DMS53 (cell line): ENCODE measurements at regions not wholly inside any gene's neighbourhood (a gene's known extent, or its start where the extent isn't known, plus 50 kb on each side); places are given as distances from the start of the nearest gene placed in this dataset.
A peak's percentile ranks its signal among the peaks of the same experiment; 100 is the strongest.
"Not testable (repeated sequence)": the region's sequence is repeated elsewhere in the genome, so short reads cannot be mapped to it uniquely, and the experiment has no call there.

Experiments used
- DNase-seq: peaks from one replicate; lab custom pipeline; 2025; lab: John Stamatoyannopoulos, UW

GRCh38 chr4:167943872-167944505 lies 148.3 kb upstream of the ANXA10 start:
- no peak for DNase-seq

DNA sequence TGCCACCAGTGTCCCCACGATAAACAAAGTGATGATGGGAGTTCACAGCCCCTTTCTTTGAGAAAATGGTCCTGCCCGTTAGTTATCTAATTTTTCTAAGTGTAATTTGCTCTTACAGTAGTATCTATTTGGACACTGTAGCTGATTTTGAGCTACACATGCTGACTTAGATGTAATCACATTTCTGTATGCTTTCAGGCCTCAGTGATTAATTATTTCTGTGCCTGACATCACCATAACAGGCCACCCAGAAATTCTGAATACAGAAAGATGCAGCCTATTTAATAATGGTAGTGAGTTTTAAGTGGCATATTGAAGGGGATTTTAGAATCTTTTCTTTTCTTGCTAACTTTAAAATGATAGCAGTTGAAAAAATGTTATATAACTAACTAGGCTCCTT lies 147.6 kb upstream of the ANXA10 start:
- no peak for DNase-seq

DNA sequence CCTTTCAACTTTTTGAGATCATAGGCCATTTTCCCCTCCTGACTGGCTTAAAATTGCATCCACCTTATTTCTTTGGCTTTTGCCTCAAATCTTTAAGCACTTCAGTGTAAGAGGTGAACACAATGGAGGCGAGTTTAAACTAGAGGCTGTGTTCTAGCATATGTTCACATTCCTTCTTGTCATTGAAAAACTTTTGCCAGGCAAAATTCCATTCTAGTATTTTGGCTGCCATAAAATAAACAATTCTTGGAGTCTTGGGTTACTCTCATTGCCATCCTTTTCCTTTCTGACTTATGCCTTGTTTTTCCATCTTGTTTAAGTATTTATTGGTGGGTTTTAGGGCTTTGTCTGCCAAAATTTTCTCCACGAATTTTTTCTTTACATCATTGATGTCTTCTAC lies 137.3 kb upstream of the ANXA10 start:
- DNase-seq, result no peak

DNA sequence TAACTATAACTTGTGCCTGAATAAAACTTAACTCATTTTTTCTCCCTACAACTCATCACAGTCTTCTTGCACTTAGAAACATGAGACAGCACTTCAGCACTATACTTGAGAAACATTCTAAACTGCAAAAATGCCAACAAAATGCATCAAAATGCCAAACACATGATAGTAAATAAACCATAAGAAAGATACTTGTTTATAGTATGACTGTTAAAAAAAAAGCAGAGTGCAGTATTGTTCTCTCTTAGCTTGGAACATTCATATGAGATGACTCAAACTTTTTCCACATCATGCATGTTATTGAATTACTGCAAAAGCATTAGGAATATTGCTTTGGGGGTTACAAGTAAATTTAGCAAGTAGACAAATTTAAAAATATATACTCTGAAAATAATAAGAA lies 135.7 kb upstream of the ANXA10 start:
- no peak for DNase-seq

GRCh38 chr4:167964766-167965373 lies 127.5 kb upstream of the ANXA10 start:
- DNase-seq, result no peak

GRCh38 chr4:167966143-167966542 lies 126.2 kb upstream of the ANXA10 start:
- DNase-seq, result no peak

GRCh38 chr4:167973513-167973912 lies 118.8 kb upstream of the ANXA10 start:
- no peak for DNase-seq

GRCh38 chr4:167985565-167985964 lies 106.8 kb upstream of the ANXA10 start:
- no peak for DNase-seq

- no peak for DNase-seq
These were observed 106.3 kb upstream of the ANXA10 start for GRCh38 chr4:167986044-167986443.

- no peak for DNase-seq
These were observed 105.1 kb upstream of the ANXA10 start for GRCh38 chr4:167987285-167987684.

DNA sequence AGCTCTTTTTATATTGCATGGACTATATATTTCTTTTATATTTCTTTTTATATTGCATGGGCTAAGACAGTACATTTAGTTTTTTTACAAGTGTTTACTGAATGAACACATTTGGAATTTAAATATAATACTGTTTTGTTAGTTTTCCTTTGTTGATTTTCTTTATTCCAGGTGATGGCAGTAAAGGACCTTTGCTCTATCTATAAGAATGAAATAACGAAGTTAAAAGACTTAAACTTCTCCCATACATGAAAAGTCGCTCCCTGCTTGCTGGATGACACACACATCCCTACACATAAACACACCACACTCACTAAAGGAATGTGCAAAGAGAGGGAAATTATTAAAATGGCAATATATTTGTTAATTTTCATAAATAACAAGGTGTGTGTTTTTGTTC lies 102.5 kb upstream of the ANXA10 start:
- DNase-seq, result no peak

DNA sequence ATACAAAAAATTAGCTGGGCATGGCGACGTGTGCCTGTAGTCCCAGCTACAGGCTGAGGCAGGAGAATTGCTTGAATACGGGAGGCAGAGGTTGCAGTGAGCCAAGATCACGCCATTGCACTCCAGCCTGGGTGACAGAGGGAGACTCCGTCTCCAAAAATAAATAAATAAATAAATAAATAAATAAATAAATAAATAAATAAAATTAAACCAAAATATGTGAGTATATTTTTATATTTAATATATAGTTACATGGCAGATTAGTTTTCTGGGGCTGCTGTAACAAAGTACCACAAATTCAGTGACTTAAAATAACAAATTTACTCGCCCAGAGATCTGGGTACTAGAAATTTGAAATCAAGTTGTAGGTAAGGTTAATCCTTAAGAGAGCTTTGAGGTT lies 84.2 kb upstream of the ANXA10 start:
- DNase-seq, result not testable (repeated sequence)

DNA sequence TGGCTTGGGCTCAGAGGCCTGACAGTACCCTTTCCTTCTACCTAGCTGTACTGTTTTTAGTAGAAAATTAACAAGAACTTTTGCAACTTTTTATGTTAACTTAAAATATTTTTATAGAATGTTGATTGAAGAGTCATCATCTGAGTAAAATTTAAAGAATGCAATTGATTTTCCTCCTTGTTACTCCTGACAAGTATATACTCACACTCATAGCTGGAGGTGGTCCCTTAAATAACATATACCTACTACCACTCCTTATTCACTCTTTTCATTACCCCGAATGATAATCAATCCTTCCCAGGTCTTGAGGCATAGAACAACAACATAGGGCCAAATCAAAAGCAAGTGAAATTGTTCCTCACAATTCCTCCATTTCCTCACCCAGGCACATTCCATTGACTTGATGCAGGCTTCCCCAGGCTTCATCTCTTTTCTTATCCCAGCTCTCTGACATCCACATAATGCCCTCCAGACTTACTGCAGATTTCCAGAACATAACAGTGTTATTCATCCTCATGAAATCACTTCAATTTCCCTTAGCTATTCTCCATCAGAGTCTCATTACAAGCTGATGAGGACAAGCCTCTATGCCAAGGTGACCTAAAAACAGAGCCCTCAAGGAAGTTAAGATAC lies 73.2 kb upstream of the ANXA10 start:
- no peak for DNase-seq

- no peak for DNase-seq
These were observed 72.4 kb upstream of the ANXA10 start for GRCh38 chr4:168019921-168020320.

DNA sequence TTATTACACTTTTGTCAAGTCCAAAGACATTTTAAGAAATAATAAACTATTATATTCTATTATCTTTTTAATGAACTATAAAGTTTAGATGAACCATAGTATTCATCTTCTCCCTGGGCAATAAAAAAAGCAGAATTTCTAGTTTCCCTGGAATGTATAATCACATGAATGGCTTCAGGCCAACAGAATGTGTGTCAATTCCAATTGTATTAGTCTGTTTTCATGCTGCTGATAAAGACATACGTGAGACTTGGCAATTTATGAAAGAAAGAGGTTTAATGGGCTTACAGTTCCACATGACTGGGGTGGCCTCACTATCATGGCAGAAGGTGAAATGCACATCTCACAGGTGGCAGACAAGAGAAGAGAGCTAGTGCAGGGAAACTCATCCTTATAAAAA lies 70.7 kb upstream of the ANXA10 start:
- peak; percentile 1 for DNase-seq

DNA sequence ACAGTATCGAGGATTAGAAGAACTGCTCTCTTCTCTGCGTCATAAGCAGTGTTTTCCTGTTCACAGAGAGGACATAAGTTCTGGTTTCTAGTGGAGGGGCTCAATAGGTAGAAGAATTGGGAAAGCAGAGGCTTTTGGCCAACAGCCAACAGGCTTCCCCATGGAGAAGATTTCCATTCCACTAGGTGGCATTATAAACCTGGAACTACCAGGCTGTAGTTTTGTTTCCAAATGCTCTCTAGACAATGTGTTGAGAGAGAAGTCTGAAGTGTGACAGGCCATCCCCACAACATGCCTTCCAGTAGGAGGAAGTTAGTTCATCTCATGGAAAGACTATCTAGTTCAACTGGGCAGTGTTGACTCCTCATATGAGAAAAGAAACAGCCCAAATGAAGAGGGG lies 63.8 kb upstream of the ANXA10 start:
- peak; percentile 55 for DNase-seq

GRCh38 chr4:168028970-168029597 lies 63.3 kb upstream of the ANXA10 start:
- no peak for DNase-seq

GRCh38 chr4:168037676-168038075 lies 54.7 kb upstream of the ANXA10 start:
- no peak for DNase-seq

GRCh38 chr4:168039593-168039992 lies 52.7 kb upstream of the ANXA10 start:
- peak; percentile 12 for DNase-seq
